Retinal pigment epithelial cell (primary cell): ENCODE measurements at regions not wholly inside any gene's neighbourhood (a gene's known extent, or its start where the extent isn't known, plus 50 kb on each side); places are given as distances from the start of the nearest gene placed in this dataset.
"Not testable (repeated sequence)": the region's sequence is repeated elsewhere in the genome, so short reads cannot be mapped to it uniquely, and the experiment has no call there.

Experiments
- DNase-seq: peaks from one replicate; pipeline ENCODE4 v3.0.0-alpha.2; 2010; ENCODE audit warnings: low read depth
- H3K4me3 ChIP-seq: 2 replicates; pipeline ENCODE4 v1.5.1; 2011; ENCODE audit warnings: mild to moderate bottlenecking, low read length, control low read depth, moderate library complexity
- TF ChIP-seq, protein P1 (sequence below): conservative IDR thresholded peaks from 2 replicates; pipeline ENCODE4 v1.5.1; 2011; ENCODE audit warnings: low read depth, low read length, control low read depth, inconsistent platforms

GRCh38 chrX:106278951-106279350 lies 110.8 kb downstream of the PWWP3B start:
- no peak overlapping the region for H3K4me3 ChIP-seq
- no peak for DNase-seq

GRCh38 chrX:106281383-106281782 lies 113.3 kb downstream of the PWWP3B start:
- no peak overlapping the region for H3K4me3 ChIP-seq
- TF ChIP-seq, protein P1, sequence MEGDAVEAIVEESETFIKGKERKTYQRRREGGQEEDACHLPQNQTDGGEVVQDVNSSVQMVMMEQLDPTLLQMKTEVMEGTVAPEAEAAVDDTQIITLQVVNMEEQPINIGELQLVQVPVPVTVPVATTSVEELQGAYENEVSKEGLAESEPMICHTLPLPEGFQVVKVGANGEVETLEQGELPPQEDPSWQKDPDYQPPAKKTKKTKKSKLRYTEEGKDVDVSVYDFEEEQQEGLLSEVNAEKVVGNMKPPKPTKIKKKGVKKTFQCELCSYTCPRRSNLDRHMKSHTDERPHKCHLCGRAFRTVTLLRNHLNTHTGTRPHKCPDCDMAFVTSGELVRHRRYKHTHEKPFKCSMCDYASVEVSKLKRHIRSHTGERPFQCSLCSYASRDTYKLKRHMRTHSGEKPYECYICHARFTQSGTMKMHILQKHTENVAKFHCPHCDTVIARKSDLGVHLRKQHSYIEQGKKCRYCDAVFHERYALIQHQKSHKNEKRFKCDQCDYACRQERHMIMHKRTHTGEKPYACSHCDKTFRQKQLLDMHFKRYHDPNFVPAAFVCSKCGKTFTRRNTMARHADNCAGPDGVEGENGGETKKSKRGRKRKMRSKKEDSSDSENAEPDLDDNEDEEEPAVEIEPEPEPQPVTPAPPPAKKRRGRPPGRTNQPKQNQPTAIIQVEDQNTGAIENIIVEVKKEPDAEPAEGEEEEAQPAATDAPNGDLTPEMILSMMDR = no peak
- DNase-seq = no peak

More at GRCh38 chrX:106278951-106279350, 110.8 kb downstream of the PWWP3B start:
- TF ChIP-seq, protein P1 = no peak

GRCh38 chrX:106283841-106284240 lies 115.7 kb downstream of the PWWP3B start:
- no peak for DNase-seq
- H3K4me3 ChIP-seq = no peak overlapping the region
- TF ChIP-seq, protein P1 = no peak

GRCh38 chrX:106284431-106285025 lies 116.4 kb downstream of the PWWP3B start:
- DNase-seq = no peak
- TF ChIP-seq, protein P1 = no peak
- H3K4me3 ChIP-seq = no peak overlapping the region

DNA sequence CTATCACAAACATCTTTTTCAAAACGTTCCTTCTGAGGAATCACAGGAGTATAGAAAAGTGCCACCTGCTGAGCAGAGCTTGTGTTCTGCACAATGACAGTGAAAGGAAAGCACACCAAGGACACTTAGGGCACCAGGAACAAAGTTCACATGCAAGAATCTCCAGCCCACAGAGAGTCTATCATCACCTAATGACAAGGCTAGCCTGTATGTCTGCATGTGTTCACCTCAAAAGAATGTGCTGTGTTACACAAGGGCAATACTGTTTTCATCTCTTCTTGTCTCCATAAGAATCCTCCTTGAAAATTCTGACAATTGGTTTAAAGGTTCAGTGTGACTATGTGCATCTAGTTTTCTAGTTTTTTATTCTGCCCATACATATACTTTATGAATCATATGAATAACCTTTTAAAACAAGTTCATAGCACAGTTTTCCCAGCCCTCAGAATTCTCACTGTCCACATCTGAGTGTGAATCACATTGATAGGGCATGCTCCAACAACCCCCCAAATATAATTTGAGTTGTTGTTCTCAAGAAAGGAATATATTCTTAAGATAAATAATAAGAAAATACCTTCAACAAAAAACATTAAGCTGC lies 118.0 kb downstream of the PWWP3B start:
- TF ChIP-seq, protein P1 = no peak
- DNase-seq = no peak
- H3K4me3 ChIP-seq = no peak overlapping the region

- H3K4me3 ChIP-seq, DNase-seq: not testable (repeated sequence)
Observed at GRCh38 chrX:106290778-106291177, 122.7 kb downstream of the PWWP3B start.

DNA sequence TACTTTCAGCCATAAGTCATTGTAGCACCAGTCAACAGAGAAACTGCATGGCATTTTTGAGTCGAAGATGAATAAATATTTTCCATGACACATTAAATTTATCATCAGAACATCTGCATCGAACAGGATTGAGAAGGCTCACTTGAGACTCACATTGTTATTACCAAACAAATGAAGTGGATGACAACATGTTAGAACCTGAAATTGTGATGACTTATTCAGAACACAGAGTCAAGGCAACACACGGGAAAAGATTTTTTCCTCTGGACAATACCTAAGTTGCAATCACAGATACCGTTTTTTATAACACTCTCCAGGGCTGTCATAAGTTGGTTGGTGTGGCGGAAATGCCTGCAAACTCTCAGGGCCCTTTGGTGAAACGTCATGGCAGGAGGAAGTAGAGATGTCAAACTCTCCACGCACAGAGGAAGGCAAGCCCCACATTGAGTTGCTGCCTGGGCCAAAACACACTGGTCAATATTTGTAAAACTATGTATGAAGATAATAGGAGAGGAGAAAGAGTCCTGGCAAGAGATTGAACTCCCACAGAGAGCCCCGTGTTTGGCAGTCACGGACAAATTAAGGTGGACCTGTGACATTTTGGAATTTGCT lies 123.8 kb downstream of the PWWP3B start:
- DNase-seq, H3K4me3 ChIP-seq: not testable (repeated sequence)

DNA sequence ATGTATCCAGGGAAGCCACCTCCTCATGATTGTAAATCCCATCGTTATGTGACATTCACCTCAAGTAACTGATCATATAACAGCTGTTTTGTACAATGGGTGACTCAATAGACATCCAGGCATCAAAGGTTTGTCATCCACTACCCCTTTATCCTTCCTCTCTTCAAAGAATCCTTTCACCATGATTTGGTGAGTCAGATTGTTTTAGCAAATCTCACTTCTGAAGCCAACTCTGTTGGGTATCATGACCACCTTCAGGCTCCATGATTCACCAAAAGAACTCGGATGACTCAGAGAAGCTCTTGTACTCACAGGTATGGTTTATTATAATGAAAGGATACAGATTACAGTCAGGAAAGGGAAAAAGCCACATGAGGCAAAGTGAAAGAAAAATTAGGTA lies 132.1 kb downstream of the PWWP3B start:
- no peak for DNase-seq
- TF ChIP-seq, protein P1 = no peak
- H3K4me3 ChIP-seq = no peak overlapping the region
